ENCODE measurements at regions not wholly inside any gene's neighbourhood (a gene's known extent, or its start where the extent isn't known, plus 50 kb on each side); places are given as distances from the start of the nearest gene placed in this dataset.

- H3K27me3 ChIP-seq (ENCODE audit: control insufficient read depth in 1 of 2, insufficient read depth in 2 of 2, low read length in 2 of 2): peaks cover 4 to 55% of the 10 kb centered on the region in 2 experiments; a peak in 4 of 5 replicates
- no TSS peak for BruUV-seq (replicated peaks)
- no peak overlapping the region for H3K9ac ChIP-seq (ENCODE audit: insufficient read depth, low read depth, low read length)
- H3K4me3 ChIP-seq (replicated peaks in 1 of 3; ENCODE audit: insufficient read depth in 1 of 3, low read depth in 2 of 3, low read length in 3 of 3): no peak overlapping the region
- intact Hi-C loops (cut with micrococcal nuclease; ENCODE audit: unreplicated experiment) (no loop called here), in situ Hi-C loops (cut with HindIII; ENCODE audit: extremely low pct_ligation_motif_present, low pct_unique_long_range_greater_than_20kb) (no loop called here)
- POLR2A ChIA-PET: no interaction called here
- no peak overlapping the region for H3K4me2 ChIP-seq (ENCODE audit: low read depth, low read length)
- no peaks in the 10 kb centered on the region for H3K79me2 ChIP-seq (ENCODE audit: insufficient read depth, low read length)
- H2AFZ ChIP-seq (ENCODE audit: low read length): no peak overlapping the region
- H3K27ac ChIP-seq (ENCODE audit: extremely low read length, insufficient read depth, low read length): no peak overlapping the region
- H3K9me3 ChIP-seq (ENCODE audit: low read length): no peaks in the 10 kb centered on the region
- ATAC-seq (no peak), DNase-seq (ENCODE audit: low spot score) (no peak), FAIRE-seq (no peak)
- H4K20me1 ChIP-seq (ENCODE audit: insufficient read depth, low read length): no peaks in the 10 kb centered on the region
- CTCF ChIA-PET (ENCODE audit: low intra/inter-chr PET ratio, low total read pairs): no interaction called here
- WGBS (ENCODE audit: low lambda C conversion rate): 44% methylated on average over 16 of the region's 16 CpGs
- H3K36me3 ChIP-seq (replicated peaks in 1 of 2; ENCODE audit: control insufficient read depth in 1 of 2, insufficient read depth in 2 of 2, low read length in 2 of 2): no peaks in the 10 kb centered on the region
- H3K4me1 ChIP-seq (ENCODE audit: insufficient read depth, low read length): peaks cover 7% of the 10 kb centered on the region; the same call in 1 of the 2 replicates
- no peak for TF ChIP-seq TBP (CRISPR knock-in tag; IDR thresholded peaks at IDR 0.05)
- no peak for TF ChIP-seq ZSCAN31 (CRISPR knock-in tag; IDR thresholded peaks at IDR 0.05; ENCODE audit: low read depth)
- no peak for TF ChIP-seq ZSCAN22 (CRISPR knock-in tag; IDR thresholded peaks at IDR 0.05)
- no peak for TF ChIP-seq FUBP1 (CRISPR knock-in tag; IDR thresholded peaks at IDR 0.05; ENCODE audit: borderline replicate concordance)
- TF ChIP-seq ZNF367 (CRISPR knock-in tag; IDR thresholded peaks at IDR 0.05; ENCODE audit: borderline replicate concordance): no peak
- no peak for TF ChIP-seq TEAD2 (CRISPR knock-in tag; IDR thresholded peaks at IDR 0.05)
- no peak for TF ChIP-seq AFF4 (CRISPR knock-in tag; IDR thresholded peaks at IDR 0.05)
- no peak for TF ChIP-seq POLR2AphosphoS5 (IDR thresholded peaks at IDR 0.05; ENCODE audit: low read depth, low read length)
- no peak for TF ChIP-seq TBL1XR1 (IDR thresholded peaks at IDR 0.05; ENCODE audit: borderline replicate concordance, low read length, partially characterized antibody)
- no peak for TF ChIP-seq CC2D1A (CRISPR knock-in tag; IDR thresholded peaks at IDR 0.05)
- no peak for TF ChIP-seq HOMEZ (CRISPR knock-in tag; IDR thresholded peaks at IDR 0.05; ENCODE audit: low read depth)
- TF ChIP-seq CREB1 (IDR thresholded peaks at IDR 0.05): no peak
- TF ChIP-seq CREB1 (CRISPR knock-in tag; IDR thresholded peaks at IDR 0.05): no peak
- no peak for TF ChIP-seq CSRNP1 (CRISPR knock-in tag; IDR thresholded peaks at IDR 0.05)
- TF ChIP-seq RELA (CRISPR knock-in tag; IDR thresholded peaks at IDR 0.05): no peak
Measured at GRCh38 chr17:73738751-73739575, 94.7 kb upstream of the SDK2 start.

Data from HepG2 (cell line).